ENCODE measurements at regions not wholly inside any gene's neighbourhood (a gene's known extent, or its start where the extent isn't known, plus 50 kb on each side); places are given as distances from the start of the nearest gene placed in this dataset.

- TF ChIP-seq U2AF1 (optimal IDR thresholded peaks at IDR 0.05; ENCODE audit: low read depth, low read length) (no peak), ZBTB49 (CRISPR knock-in tag; IDR thresholded peaks at IDR 0.05; ENCODE audit: borderline replicate concordance) (no peak), TBX3 (IDR thresholded peaks at IDR 0.05; ENCODE audit: borderline replicate concordance) (no peak), ZFP1 (CRISPR knock-in tag; IDR thresholded peaks at IDR 0.05) (no peak), PPARG (CRISPR knock-in tag; conservative IDR thresholded peaks at IDR 0.05) (no peak; the same call in 1 of the 2 replicates), CENPT (CRISPR knock-in tag; IDR thresholded peaks at IDR 0.05; ENCODE audit: low read depth) (no peak), SRSF9 (IDR thresholded peaks at IDR 0.05; ENCODE audit: borderline replicate concordance, insufficient read depth, low read depth, low read length, poor library complexity, severe bottlenecking) (no peak), BORCS8-MEF2B (CRISPR knock-in tag; IDR thresholded peaks at IDR 0.05) (no peak), ARNTL (CRISPR knock-in tag; IDR thresholded peaks at IDR 0.05) (no peak), FOXP1 (IDR thresholded peaks at IDR 0.05) (no peak), FOXP1 (CRISPR knock-in tag; IDR thresholded peaks at IDR 0.05) (no peak), ZNF597 (CRISPR knock-in tag; IDR thresholded peaks at IDR 0.05) (no peak), XBP1 (CRISPR knock-in tag; IDR thresholded peaks at IDR 0.05) (no peak), KLF13 (CRISPR knock-in tag; IDR thresholded peaks at IDR 0.05) (no peak), ADNP (CRISPR knock-in tag; IDR thresholded peaks at IDR 0.05) (no peak), RXRA (CRISPR knock-in tag; IDR thresholded peaks at IDR 0.05) (no peak), ZNF207 (IDR thresholded peaks at IDR 0.05; ENCODE audit: borderline replicate concordance) (no peak), TCF12 (IDR thresholded peaks at IDR 0.05) (no peak), TCF12 (CRISPR knock-in tag; IDR thresholded peaks at IDR 0.05) (no peak), ZNF629 (CRISPR knock-in tag; conservative IDR thresholded peaks at IDR 0.05) (no peak), NFRKB (IDR thresholded peaks at IDR 0.05) (no peak)
- TF ChIP-seq, protein P1, sequence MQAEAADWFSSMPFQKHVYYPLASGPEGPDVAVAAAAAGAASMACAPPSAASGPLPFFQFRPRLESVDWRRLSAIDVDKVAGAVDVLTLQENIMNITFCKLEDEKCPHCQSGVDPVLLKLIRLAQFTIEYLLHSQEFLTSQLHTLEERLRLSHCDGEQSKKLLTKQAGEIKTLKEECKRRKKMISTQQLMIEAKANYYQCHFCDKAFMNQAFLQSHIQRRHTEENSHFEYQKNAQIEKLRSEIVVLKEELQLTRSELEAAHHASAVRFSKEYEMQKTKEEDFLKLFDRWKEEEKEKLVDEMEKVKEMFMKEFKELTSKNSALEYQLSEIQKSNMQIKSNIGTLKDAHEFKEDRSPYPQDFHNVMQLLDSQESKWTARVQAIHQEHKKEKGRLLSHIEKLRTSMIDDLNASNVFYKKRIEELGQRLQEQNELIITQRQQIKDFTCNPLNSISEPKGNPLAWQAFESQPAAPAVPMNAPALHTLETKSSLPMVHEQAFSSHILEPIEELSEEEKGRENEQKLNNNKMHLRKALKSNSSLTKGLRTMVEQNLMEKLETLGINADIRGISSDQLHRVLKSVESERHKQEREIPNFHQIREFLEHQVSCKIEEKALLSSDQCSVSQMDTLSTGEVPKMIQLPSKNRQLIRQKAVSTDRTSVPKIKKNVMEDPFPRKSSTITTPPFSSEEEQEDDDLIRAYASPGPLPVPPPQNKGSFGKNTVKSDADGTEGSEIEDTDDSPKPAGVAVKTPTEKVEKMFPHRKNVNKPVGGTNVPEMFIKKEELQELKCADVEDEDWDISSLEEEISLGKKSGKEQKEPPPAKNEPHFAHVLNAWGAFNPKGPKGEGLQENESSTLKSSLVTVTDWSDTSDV (CRISPR knock-in tag; IDR thresholded peaks at IDR 0.05): no peak
- TF ChIP-seq, protein P2, sequence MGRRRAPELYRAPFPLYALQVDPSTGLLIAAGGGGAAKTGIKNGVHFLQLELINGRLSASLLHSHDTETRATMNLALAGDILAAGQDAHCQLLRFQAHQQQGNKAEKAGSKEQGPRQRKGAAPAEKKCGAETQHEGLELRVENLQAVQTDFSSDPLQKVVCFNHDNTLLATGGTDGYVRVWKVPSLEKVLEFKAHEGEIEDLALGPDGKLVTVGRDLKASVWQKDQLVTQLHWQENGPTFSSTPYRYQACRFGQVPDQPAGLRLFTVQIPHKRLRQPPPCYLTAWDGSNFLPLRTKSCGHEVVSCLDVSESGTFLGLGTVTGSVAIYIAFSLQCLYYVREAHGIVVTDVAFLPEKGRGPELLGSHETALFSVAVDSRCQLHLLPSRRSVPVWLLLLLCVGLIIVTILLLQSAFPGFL (CRISPR knock-in tag; IDR thresholded peaks at IDR 0.05): no peak
Measured at GRCh38 chr17:77322514-77323412, 182.0 kb downstream of the SEC14L1 start (continued).

All from HepG2 (cell line).